OCI-LY7 (cell line): ENCODE measurements at regions not wholly inside any gene's neighbourhood (a gene's known extent, or its start where the extent isn't known, plus 50 kb on each side); places are given as distances from the start of the nearest gene placed in this dataset.

Experiments
- BruUV-seq: library from RNA; stranded (reverse); fragments of 400-500 nt; replicated peaks from 2 replicates; lab custom pipeline; 2021; lab: Mats Ljungman, UMichigan
- CTCF ChIA-PET: fragments of 300-600 bp; sonication (Branson Sonifier 250); formaldehyde crosslinking; loops from one replicate; lab custom pipeline; 2022; ENCODE audit warnings: antibody characterized with exemption; ENCODE audit not compliant: unreplicated experiment; lab: Charles Lee
- POLR2A ChIA-PET: fragments of 300-600 bp; sonication (Branson Sonifier 250); formaldehyde crosslinking; loops from one replicate; lab custom pipeline; 2022; ENCODE audit warnings: antibody characterized with exemption; lab: Charles Lee
- DNase-seq: peaks from one replicate; pipeline ENCODE4 v3.0.0-alpha.2; 2015; ENCODE audit warnings: low spot score
- H2AFZ ChIP-seq: fragments of 200-600 bp; sonication (generic), shearing (Covaris generic); 2 replicates; pipeline ENCODE4 v1.6.1; 2014; ENCODE audit warnings: mild to moderate bottlenecking, antibody characterized with exemption, low read length, moderate library complexity
- H3K27ac ChIP-seq: fragments of 200-600 bp; sonication (generic); 2 replicates; pipeline ENCODE4 v1.5.1; 2014; ENCODE audit warnings: mixed run types, low read depth, mild to moderate bottlenecking, moderate library complexity, low read length, inconsistent platforms; ENCODE audit not compliant: poor library complexity, severe bottlenecking
- H3K36me3 ChIP-seq: fragments of 200-600 bp; sonication (generic); 2 replicates; pipeline ENCODE4 v1.6.1; 2014; ENCODE audit warnings: mild to moderate bottlenecking, antibody characterized with exemption, low read length, moderate library complexity, mixed read lengths; ENCODE audit not compliant: insufficient read depth
- H3K4me1 ChIP-seq: fragments of 200-600 bp; sonication (generic); 2 replicates; pipeline ENCODE4 v1.5.1; 2014; ENCODE audit warnings: mild to moderate bottlenecking, low read length; ENCODE audit not compliant: insufficient read depth, poor library complexity, severe bottlenecking
- H3K4me2 ChIP-seq: fragments of 200-600 bp; sonication (generic); 2 replicates; pipeline ENCODE4 v1.6.1; 2014; ENCODE audit warnings: mild to moderate bottlenecking, low read length
- H3K4me3 ChIP-seq: fragments of 200-600 bp; sonication (generic); 2 replicates; pipeline ENCODE4 v1.5.1; 2014; ENCODE audit warnings: mild to moderate bottlenecking, low read depth, low read length; ENCODE audit not compliant: poor library complexity, severe bottlenecking
- H3K79me2 ChIP-seq: fragments of 200-600 bp; sonication (generic); 2 replicates; pipeline ENCODE4 v1.6.1; 2016; ENCODE audit warnings: low read depth, mild to moderate bottlenecking, low read length, moderate library complexity, mixed read lengths; ENCODE audit not compliant: insufficient read depth
- H3K9me2 ChIP-seq: fragments of 200-600 bp; sonication (generic); 2 replicates; pipeline ENCODE4 v1.6.1; 2016; ENCODE audit warnings: mild to moderate bottlenecking, low read length, mixed read lengths; ENCODE audit not compliant: insufficient read depth
- H3K9me3 ChIP-seq: fragments of 200-600 bp; sonication (generic); 2 replicates; pipeline ENCODE4 v1.6.1; 2014; ENCODE audit warnings: mild to moderate bottlenecking, mixed run types, low read length, mixed read lengths
- H4K20me1 ChIP-seq: fragments of 200-600 bp; sonication (generic); 2 replicates; pipeline ENCODE4 v1.6.1; 2014; ENCODE audit warnings: mild to moderate bottlenecking, antibody characterized with exemption, low read length, moderate library complexity, mixed read lengths; ENCODE audit not compliant: insufficient read depth
- EZH2phosphoT487 ChIP-seq: fragments of 200-600 bp; sonication (generic); IDR thresholded peaks from 2 replicates; pipeline ENCODE4 v1.6.1; 2018; ENCODE audit warnings: low read depth, borderline replicate concordance, mild to moderate bottlenecking, mixed run types, antibody characterized with exemption, low read length, moderate library complexity, mixed read lengths
- intact Hi-C: fragments of 100-400 bp; cut with micrococcal nuclease; formaldehyde crosslinking; loops from one replicate; pipeline ENCODE4 v1.10.0; 2022; ENCODE audit not compliant: unreplicated experiment
- TF ChIP-seq, protein P1 (sequence below): fragments of 200-600 bp; sonication (generic); conservative IDR thresholded peaks from 2 replicates; pipeline ENCODE4 v1.5.1; 2014; ENCODE audit warnings: mild to moderate bottlenecking, antibody characterized with exemption, low read length, moderate library complexity, mixed read lengths

- no TSS peak for BruUV-seq
- no peak overlapping the region for H3K4me2 ChIP-seq
- CTCF ChIA-PET = no interaction called here
- POLR2A ChIA-PET = no interaction called here
- H3K4me1 ChIP-seq = no peaks in the 10 kb centered on the region
- H3K4me3 ChIP-seq = no peak overlapping the region
- intact Hi-C loops = no loop called here
- no peaks in the 10 kb centered on the region for H3K79me2 ChIP-seq
- H4K20me1 ChIP-seq = no peaks in the 10 kb centered on the region
- H3K27ac ChIP-seq = no peak overlapping the region
- no peak for DNase-seq
- H3K36me3 ChIP-seq = no peaks in the 10 kb centered on the region
- H3K9me3 ChIP-seq = no peaks in the 10 kb centered on the region
- no peak overlapping the region for H2AFZ ChIP-seq
- no peak for TF ChIP-seq EZH2phosphoT487
- TF ChIP-seq, protein P1, sequence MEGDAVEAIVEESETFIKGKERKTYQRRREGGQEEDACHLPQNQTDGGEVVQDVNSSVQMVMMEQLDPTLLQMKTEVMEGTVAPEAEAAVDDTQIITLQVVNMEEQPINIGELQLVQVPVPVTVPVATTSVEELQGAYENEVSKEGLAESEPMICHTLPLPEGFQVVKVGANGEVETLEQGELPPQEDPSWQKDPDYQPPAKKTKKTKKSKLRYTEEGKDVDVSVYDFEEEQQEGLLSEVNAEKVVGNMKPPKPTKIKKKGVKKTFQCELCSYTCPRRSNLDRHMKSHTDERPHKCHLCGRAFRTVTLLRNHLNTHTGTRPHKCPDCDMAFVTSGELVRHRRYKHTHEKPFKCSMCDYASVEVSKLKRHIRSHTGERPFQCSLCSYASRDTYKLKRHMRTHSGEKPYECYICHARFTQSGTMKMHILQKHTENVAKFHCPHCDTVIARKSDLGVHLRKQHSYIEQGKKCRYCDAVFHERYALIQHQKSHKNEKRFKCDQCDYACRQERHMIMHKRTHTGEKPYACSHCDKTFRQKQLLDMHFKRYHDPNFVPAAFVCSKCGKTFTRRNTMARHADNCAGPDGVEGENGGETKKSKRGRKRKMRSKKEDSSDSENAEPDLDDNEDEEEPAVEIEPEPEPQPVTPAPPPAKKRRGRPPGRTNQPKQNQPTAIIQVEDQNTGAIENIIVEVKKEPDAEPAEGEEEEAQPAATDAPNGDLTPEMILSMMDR = no peak
- H3K9me2 ChIP-seq = no peaks in the 10 kb centered on the region
Measured at GRCh38 chr18:67232406-67232805, 284.1 kb downstream of the DSEL start.

DNA sequence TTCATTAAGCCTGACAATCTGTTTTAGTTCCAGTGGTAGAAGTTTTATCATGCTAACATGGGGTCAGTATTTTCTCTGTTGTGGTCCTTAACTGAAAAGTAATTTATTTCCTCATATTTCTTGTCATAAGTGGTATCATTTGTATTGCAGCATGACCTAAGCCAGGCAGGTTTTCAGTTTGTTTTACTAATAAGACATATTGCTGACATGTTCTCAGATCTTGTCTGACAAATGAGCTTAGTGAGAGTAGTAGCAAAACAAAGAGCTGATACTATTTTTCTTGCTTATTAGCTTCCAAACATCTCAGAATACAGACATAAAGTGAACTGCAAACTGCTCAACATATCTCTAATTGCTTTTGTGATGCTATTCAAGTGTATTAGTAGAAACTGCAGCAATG is 293.6 kb downstream of the DSEL start:
- Histone ChIP-seq H3K9me2 (no peaks in the 10 kb centered on the region), H3K4me1 (no peaks in the 10 kb centered on the region), H3K27ac (no peak overlapping the region), H3K79me2 (no peaks in the 10 kb centered on the region), H3K9me3 (no peaks in the 10 kb centered on the region), H4K20me1 (no peaks in the 10 kb centered on the region), H3K36me3 (no peaks in the 10 kb centered on the region), H3K4me3 (no peak overlapping the region), H2AFZ (no peak overlapping the region), H3K4me2 (no peak overlapping the region)
- CTCF ChIA-PET = no interaction called here
- DNase-seq = no peak
- TF ChIP-seq EZH2phosphoT487 = no peak
- TF ChIP-seq, protein P1 = no peak
- no TSS peak for BruUV-seq
- intact Hi-C loops = no loop called here
- POLR2A ChIA-PET = interaction anchor here (0.5 kb wide), 1 partner anchor 1246 kb away, joined by 3 read pairs; no protein-coding TSS in a partner anchor

DNA sequence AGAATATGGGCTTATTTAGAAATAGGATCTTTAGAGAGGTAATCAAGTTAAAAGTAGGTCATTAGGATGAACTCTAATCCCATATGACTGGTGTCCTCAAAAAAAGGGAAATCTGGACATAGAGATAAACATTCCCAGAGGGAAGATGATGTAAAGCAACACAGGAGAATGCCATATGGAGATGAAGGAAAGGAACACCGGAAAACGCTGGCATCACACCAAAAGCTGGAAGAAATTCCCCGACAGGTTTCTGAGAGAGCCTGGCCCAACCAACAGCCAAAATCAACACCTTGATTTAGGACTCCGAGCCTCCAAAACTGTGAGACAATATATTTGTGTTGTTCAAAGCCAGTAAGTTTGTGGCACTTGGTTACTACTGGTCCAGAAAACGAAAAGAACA is 296.7 kb downstream of the DSEL start:
- intact Hi-C loops = loop anchor here (5.0 kb wide), 2 partner anchors 1442 to 1517 kb away; no protein-coding TSS in a partner anchor
- H3K4me3 ChIP-seq = no peak overlapping the region
- DNase-seq = no peak
- ChIA-PET CTCF (no interaction called here), POLR2A (no interaction called here)
- no peak overlapping the region for H2AFZ ChIP-seq
- no peak overlapping the region for H3K4me2 ChIP-seq
- no TSS peak for BruUV-seq
- no peak for TF ChIP-seq EZH2phosphoT487
- TF ChIP-seq, protein P1 = no peak
- H3K79me2 ChIP-seq = no peaks in the 10 kb centered on the region
- no peak overlapping the region for H3K27ac ChIP-seq
- H3K36me3 ChIP-seq = no peaks in the 10 kb centered on the region
- no peaks in the 10 kb centered on the region for H3K9me3 ChIP-seq
- no peaks in the 10 kb centered on the region for H3K4me1 ChIP-seq
- H4K20me1 ChIP-seq = no peaks in the 10 kb centered on the region
- H3K9me2 ChIP-seq = no peaks in the 10 kb centered on the region
